Activated T-helper 9 cell treated with anti-CD3 and anti-CD28 coated beads, Interleukin-2, amount 50 U/mL, for 16 hours (primary cell): ENCODE measurements at regions not wholly inside any gene's neighbourhood (a gene's known extent, or its start where the extent isn't known, plus 50 kb on each side); places are given as distances from the start of the nearest gene placed in this dataset.
"Not testable (repeated sequence)": the region's sequence is repeated elsewhere in the genome, so short reads cannot be mapped to it uniquely, and the experiment has no call there.

Source experiments
- DNase-seq: peaks from one replicate; pipeline ENCODE4 v3.0.0-alpha.2; 2020; ENCODE audit warnings: low read depth

DNA sequence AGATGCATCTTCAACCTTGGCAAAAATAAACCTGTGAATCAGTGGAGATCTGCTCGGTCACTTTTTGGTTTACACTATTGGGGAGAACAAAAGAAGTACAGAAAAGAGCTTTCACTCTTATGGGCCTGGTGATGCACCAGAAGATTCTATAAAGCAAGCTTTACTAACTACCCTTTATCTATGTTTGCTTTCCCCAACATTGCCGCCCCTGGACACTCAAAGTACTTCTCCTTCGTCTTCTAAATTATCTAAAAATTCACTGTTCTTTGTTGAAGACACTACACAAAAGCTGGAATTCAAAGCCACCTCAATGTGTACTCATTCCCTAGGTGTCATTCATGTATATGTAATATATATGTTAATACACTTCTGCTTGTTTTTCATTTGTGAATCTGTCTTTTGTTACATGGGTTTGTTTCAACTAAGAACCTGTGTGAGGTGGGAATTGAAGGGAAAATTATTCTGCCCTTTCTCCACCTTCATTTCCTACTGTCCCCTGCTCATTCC, 97.9 kb upstream of the BTN3A2 start:
- no peak for DNase-seq

- DNase-seq: no peak
These were observed 96.2 kb upstream of the BTN3A2 start for GRCh38 chr6:26268659-26269402.

GRCh38 chr6:26269531-26270485, 95.2 kb upstream of the BTN3A2 start:
- no peak for DNase-seq

DNA sequence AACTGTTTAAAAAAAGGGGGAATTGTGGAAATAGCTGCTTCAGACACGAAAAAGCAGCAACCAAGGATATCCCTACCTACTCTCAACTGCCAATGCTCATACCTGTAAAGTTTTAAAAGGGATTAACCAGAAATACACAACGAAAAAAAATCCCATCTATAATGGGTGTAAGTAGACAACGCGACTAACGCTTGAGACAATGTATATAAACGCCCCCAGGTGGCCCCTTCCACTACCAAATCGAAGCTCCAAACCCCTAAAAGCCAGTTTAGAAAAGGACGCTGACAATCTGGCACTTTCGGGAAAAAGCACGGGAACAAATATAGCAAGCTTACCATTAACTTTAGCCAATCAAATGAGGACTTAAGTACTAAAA, 94.5 kb upstream of the BTN3A2 start:
- DNase-seq: no peak

- peak; percentile 56 for DNase-seq
These were observed 93.9 kb upstream of the BTN3A2 start for GRCh38 chr6:26270903-26271667.

- DNase-seq: no peak
These were observed 93.4 kb upstream of the BTN3A2 start for GRCh38 chr6:26271668-26272024.

DNA sequence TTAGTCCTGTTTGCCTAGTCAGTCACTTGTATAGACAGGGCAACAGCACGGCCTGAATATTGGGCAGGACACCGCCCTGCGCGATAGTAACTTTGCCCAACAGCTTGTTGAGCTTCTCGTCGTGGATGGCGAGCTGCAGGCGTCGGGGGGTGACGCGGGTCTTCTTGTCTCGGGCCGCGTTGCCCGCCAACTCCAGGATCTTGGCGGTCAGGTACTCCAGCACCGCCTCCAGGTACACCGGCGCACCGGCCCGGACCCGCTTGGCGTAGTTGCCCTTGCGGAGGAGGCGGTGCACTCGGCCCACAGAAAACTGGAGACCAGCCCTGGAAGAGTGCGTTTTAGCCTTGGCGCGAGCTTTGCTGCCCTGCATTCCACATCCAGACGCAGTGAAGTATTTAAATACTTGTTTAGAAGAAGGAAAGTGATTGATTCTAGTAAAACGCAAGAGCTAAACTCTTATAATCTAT, 92.8 kb upstream of the BTN3A2 start:
- no peak for DNase-seq

DNA sequence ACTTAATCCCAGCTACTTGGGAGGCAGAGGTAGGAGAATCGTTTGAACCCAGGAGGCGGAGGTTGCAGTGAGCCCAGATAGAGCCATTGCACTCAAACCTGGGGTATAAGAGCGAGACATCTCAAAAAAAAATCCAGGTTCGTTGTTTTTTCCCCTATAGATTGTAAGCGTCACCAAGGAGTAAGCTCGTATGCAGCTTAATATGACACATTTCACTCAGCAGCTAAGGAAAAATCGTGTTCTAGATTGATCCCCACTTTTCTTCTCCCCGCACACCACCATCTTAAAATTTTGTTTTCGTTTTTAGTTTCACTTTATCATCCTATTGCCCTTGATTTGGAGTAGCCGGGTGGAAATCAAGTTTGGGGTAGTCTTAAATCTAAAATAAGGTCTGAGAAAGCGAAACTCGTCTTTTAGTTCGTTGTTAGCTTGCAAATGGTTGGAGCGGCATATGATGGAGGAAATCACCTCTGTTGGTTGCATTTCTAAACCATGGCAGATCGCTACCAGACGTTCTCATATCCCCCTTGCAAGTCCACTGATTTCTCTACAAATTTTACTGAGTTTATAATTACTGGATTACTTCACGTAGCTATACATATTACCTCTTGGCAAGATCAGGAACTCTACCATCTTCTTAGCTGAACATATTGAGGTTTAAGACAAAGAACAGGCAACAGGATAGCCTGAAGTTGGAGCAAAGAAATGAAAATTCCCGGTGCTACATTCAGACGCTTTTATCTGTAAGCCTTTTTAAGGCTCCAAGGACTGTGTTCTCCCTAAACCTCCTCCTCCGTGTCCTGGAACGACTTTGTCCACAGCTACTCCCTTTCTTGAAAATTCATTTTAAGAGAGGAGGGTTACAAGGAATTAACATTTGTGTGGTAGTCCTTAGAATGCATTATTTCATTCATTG, 91.1 kb upstream of the BTN3A2 start:
- no peak for DNase-seq

GRCh38 chr6:26275663-26276062, 89.3 kb upstream of the BTN3A2 start:
- DNase-seq: no peak

DNA sequence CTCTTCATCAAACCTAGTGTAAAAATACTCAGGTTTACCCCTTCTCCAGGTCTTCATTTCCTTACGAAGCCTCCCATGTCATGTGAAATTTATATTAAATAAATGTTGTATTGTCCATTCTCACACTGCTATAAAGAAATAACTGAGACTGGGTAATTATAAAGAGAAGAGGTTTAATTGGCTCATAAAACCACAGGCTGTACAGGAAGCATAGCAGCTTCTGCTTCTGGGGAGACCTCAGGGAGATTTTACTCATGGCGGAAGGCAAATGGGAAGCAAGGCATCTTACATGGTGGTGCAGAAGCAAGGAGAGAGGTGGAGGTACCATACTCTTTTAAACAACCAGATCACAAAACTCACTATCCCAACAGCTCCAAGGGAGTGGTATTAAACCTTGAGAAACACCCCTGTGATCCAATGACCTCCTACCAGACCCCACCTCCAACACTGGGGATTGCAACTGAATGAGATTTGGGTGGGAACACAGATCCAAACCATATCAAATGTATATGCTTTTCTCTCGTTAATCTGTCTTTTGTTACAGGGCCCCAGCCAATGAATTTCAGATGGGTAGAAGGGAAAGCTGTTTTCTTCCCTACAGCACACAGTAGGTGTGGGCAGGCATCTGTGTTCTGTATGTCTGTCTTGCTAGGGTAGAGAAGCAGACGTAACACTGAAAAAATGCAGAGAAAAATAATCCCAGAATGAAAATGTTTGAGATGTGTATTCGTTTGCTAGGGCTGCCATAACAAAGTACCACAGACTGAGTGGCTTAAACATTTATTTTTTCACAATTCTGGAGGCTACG, 88.0 kb upstream of the BTN3A2 start:
- no peak for DNase-seq

- no peak for DNase-seq
These were observed 86.5 kb upstream of the BTN3A2 start for GRCh38 chr6:26278536-26278935.

GRCh38 chr6:26279371-26279770, 85.6 kb upstream of the BTN3A2 start:
- not testable (repeated sequence) for DNase-seq

- no peak for DNase-seq
These were observed 84.6 kb upstream of the BTN3A2 start for GRCh38 chr6:26280407-26280806.

- peak; percentile 30 for DNase-seq
These were observed 80.4 kb upstream of the BTN3A2 start for GRCh38 chr6:26284537-26285142.

GRCh38 chr6:26285143-26286134, 79.6 kb upstream of the BTN3A2 start:
- peak; percentile 87 for DNase-seq

DNA sequence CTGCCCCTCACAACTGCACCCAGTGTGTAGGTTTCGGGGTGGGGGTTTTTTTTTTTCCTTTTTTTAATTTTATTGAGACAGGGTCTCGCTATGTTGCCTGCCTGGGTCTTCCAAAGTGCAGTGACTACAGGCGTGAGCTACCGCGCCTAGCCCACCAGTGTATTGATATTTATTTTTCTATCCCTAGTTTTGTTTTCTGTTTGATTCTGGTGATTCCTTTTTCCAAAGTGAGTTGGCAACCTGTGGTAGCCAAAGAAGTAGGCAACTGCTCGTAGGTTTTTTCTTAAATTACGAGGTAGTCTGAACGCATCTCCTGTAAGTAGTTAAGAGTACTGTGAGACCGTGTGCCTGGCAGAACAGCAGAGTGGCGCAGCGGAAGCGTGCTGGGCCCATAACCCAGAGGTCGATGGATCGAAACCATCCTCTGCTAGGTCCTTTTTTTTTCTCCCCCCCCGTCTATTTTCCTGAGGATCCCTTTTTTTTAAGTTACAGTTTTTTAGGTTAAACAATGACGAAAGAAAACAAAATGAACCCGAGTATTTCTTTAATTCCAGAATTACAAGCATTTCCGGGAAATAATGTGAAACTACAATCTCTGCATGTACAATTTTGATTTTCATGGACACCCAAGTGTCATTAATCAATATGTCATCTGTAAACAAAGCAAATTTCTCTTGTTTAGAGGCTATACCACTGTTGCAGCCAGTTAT, 78.7 kb upstream of the BTN3A2 start:
- peak; percentile 66 for DNase-seq

DNA sequence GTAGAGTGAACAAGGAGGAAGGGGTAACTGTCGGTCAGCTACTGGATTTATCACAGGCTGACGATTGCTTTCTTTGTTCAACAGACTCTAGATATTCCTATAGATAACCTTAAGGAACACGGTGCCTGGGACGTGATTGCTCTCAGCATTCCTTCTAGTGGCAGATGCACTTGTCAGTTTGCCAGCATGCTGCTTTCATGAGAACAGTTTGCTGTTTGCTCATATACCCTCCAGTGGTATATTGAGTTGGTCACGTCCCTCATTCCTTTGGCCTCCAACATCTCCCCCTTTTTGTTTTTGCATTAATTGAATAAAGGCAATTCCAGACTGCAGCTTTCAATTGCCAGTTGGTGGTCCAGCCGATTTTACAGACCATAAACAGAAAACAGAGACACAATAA, 76.8 kb upstream of the BTN3A2 start:
- DNase-seq: no peak

- DNase-seq: no peak
These were observed 74.1 kb upstream of the BTN3A2 start for GRCh38 chr6:26290941-26291340.
